ENCODE measurements at regions not wholly inside any gene's neighbourhood (a gene's known extent, or its start where the extent isn't known, plus 50 kb on each side); places are given as distances from the start of the nearest gene placed in this dataset.
A peak's percentile ranks its signal among the peaks of the same experiment; 100 is the strongest.

DNA sequence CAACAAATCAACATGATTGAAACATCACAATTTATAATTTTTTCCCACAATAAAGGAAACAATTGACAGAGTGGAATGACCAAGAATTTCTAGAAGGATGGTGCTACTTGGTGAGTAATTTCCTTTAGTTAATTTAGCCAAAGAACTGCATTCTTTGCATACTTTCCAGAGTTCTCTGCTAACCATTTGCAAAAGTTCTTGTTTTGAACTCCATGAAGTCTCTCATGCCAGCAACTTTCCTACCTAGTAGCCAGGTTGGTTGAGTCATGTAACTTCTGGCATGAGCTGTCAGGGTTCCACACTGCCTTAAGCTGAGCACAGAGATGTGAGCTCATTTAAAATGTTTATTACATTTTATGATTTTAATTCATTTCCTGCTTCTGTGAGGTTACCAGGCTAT lies 539.6 kb downstream of the PID1 start:
- Histone ChIP-seq H3K9me3 (ENCODE audit: control insufficient read depth, insufficient read depth, low read length) (no peaks in the 10 kb centered on the region), H3K4me1 (ENCODE audit: control insufficient read depth, insufficient read depth, low read length) (no peaks in the 10 kb centered on the region), H3K27ac (ENCODE audit: low read depth, low read length) (no peak overlapping the region), H3K4me3 (ENCODE audit: low read depth, low read length) (no peak overlapping the region), H3K36me3 (ENCODE audit: control insufficient read depth, insufficient read depth, low read length) (no peaks in the 10 kb centered on the region), H3K27me3 (ENCODE audit: control insufficient read depth, insufficient read depth, low read length) (no peaks in the 10 kb centered on the region)
- DNase-seq (ENCODE audit: low read depth in 4 of 6, low spot score in 6 of 6), result no peak

DNA sequence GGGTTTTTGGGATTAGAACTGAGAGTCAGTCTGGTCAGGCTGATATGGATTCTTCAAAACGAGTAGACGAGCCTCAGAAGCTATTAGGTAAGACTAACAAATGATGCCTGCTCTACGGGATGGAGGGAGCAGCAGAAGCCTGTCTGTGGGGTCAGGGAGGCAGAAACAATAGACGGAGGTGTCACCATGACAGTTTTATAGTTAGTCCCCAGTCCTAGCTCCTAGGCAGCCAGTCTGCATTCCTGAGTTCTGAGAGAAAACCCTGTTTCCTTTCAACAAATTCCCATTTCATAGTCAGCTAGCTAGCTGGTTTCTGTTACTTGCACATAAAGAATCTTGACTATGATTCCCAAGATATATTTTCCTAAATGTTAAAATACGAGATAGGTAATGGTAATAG lies 542.1 kb downstream of the PID1 start:
- Histone ChIP-seq H3K27ac (ENCODE audit: low read depth, low read length) (no peak overlapping the region), H3K27me3 (ENCODE audit: control insufficient read depth, insufficient read depth, low read length) (no peaks in the 10 kb centered on the region), H3K4me1 (ENCODE audit: control insufficient read depth, insufficient read depth, low read length) (no peaks in the 10 kb centered on the region), H3K9me3 (ENCODE audit: control insufficient read depth, insufficient read depth, low read length) (no peaks in the 10 kb centered on the region), H3K36me3 (ENCODE audit: control insufficient read depth, insufficient read depth, low read length) (no peaks in the 10 kb centered on the region), H3K4me3 (ENCODE audit: low read depth, low read length) (no peak overlapping the region)
- no peak for DNase-seq (ENCODE audit: low read depth in 4 of 6, low spot score in 6 of 6)
- WGBS (ENCODE audit: insufficient coverage), result 9% methylated on average over 4 of the region's 5 CpGs

DNA sequence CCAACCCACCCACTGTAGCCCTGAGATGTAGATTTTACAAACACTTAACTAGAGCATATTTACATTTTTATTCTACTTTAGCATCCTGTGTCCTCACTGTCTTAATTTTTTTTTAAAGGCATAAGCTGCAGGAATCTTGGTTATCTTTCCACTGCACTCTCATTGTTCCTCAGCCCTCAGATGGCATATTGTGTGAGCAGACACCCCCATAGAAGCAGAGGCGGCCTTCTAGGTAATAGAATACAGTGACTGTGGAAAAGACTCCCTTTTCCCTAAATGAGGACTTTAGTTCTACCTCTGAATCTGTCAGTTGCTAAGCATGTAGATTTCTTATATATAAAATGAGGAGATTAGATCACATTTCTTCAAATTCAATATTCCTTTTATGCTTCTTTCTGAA lies 543.5 kb upstream of the SPHKAP start:
- no peaks in the 10 kb centered on the region for H3K4me1 ChIP-seq (ENCODE audit: control insufficient read depth, insufficient read depth, low read length)
- H3K27me3 ChIP-seq (ENCODE audit: control insufficient read depth, insufficient read depth, low read length), result no peaks in the 10 kb centered on the region
- no peaks in the 10 kb centered on the region for H3K9me3 ChIP-seq (ENCODE audit: control insufficient read depth, insufficient read depth, low read length)
- WGBS (ENCODE audit: insufficient coverage), result no CpG with 5 or more reads among the region's 1 CpG
- no peak overlapping the region for H3K4me3 ChIP-seq (ENCODE audit: low read depth, low read length)
- no peak overlapping the region for H3K27ac ChIP-seq (ENCODE audit: low read depth, low read length)
- DNase-seq (ENCODE audit: low read depth in 4 of 6, low spot score in 6 of 6), result no peak
- H3K36me3 ChIP-seq (ENCODE audit: control insufficient read depth, insufficient read depth, low read length), result no peaks in the 10 kb centered on the region

DNA sequence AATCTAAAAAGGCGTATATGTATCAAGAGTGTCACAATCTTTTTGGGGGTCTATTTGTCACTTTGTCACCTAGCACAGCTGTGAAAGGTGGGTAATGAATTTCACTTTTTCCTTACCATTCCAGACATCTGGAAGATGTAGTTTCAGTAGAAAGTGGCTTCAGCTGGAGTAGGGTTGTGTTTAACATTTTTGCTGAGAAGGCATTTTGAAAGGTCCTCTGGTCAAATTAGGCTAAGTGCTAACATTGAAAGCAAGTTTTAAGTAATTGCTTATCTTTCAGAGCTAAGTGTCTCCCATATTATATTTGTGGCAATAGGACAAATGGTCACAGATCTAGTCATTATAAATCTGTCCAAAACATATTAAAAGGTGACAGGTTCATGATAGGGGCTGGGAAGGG lies 542.1 kb upstream of the SPHKAP start:
- Histone ChIP-seq H3K4me3 (ENCODE audit: low read depth, low read length) (no peak overlapping the region), H3K27ac (ENCODE audit: low read depth, low read length) (no peak overlapping the region), H3K27me3 (ENCODE audit: control insufficient read depth, insufficient read depth, low read length) (no peaks in the 10 kb centered on the region), H3K4me1 (ENCODE audit: control insufficient read depth, insufficient read depth, low read length) (no peaks in the 10 kb centered on the region), H3K9me3 (ENCODE audit: control insufficient read depth, insufficient read depth, low read length) (no peaks in the 10 kb centered on the region), H3K36me3 (ENCODE audit: control insufficient read depth, insufficient read depth, low read length) (no peaks in the 10 kb centered on the region)
- WGBS (ENCODE audit: insufficient coverage), result 80% methylated on average over 1 of the region's 1 CpG
- no peak for DNase-seq (ENCODE audit: low read depth in 4 of 6, low spot score in 6 of 6)

DNA sequence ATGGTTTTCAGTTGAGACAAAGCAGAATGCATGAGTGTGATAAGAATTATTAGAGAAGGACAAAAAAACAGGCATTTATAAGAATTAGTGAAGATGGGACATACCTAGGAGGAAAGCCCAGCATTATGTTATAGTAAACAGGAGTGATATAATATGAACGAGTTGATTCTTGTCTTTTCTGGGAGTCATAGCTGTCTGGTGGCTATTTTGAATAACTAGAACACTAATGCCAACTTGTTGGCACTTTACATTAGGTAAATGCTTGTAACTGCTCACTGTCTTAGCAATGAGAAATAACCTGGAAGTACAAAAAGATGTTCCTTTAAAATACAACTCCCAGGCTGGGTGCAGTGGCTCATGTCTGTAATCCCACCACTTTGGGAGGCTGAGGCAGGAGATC lies 540.8 kb upstream of the SPHKAP start:
- no peak for DNase-seq (ENCODE audit: low read depth in 4 of 6, low spot score in 6 of 6)
- Histone ChIP-seq H3K4me1 (ENCODE audit: control insufficient read depth, insufficient read depth, low read length) (no peaks in the 10 kb centered on the region), H3K27me3 (ENCODE audit: control insufficient read depth, insufficient read depth, low read length) (no peaks in the 10 kb centered on the region), H3K36me3 (ENCODE audit: control insufficient read depth, insufficient read depth, low read length) (no peaks in the 10 kb centered on the region), H3K4me3 (ENCODE audit: low read depth, low read length) (no peak overlapping the region), H3K9me3 (ENCODE audit: control insufficient read depth, insufficient read depth, low read length) (no peaks in the 10 kb centered on the region), H3K27ac (ENCODE audit: low read depth, low read length) (no peak overlapping the region)
- 60% methylated on average over 1 of the region's 1 CpG for WGBS (ENCODE audit: insufficient coverage)

DNA sequence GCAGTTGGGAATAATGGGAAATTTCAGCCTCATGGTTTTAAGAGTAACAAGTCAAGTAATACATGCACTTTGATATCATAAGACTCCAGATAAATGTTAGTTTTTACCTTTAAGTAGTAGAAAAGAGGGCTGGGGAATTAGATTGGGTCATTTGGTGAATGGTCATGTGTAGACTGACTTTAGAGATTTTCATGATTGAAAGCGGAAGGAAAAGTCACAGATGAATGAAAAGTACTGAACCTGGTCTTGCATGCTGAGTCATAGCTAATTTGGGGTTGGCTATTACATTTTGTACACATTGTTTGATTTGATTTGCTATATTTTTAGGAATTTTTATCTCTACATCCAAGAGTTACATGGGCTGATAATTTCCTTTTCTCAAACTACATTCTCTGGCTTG lies 539.4 kb upstream of the SPHKAP start:
- 100% methylated on average over 1 of the region's 1 CpG for WGBS (ENCODE audit: insufficient coverage)

DNA sequence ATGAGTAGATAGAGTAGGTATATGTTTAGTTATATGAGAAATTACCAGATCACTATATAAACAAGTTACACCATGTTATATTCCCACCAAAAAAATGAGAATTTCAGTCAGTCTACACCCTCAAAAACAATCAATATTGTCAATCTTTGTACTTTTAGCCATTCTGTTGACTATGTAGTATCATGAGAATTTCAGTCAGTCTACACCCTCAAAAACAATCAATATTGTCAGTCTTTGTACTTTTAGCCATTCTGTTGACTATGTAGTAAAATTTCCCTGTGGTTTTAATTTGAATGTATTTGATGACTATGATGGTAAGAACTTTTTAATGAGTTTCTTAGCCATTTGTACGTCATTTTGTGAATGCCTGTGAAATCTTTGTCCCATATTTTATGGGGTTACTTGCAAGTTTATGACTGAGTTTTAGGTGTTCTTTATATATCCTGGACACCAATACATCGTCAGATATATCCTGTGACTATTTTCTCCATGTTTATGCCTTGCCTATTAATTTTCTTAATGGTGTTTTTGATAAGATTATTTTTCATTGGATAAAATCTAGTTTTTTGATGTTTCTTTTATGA lies 528.4 kb upstream of the SPHKAP start:
- no peak for DNase-seq (ENCODE audit: low read depth in 4 of 6, low spot score in 6 of 6)
- peaks cover 4% of the 10 kb centered on the region for H3K4me1 ChIP-seq (ENCODE audit: control insufficient read depth, insufficient read depth, low read length)
- no peak overlapping the region for H3K27ac ChIP-seq (ENCODE audit: low read depth, low read length)
- no peaks in the 10 kb centered on the region for H3K36me3 ChIP-seq (ENCODE audit: control insufficient read depth, insufficient read depth, low read length)
- no CpG with 5 or more reads among the region's 2 CpGs for WGBS (ENCODE audit: insufficient coverage)
- no peak overlapping the region for H3K4me3 ChIP-seq (ENCODE audit: low read depth, low read length)
- no peaks in the 10 kb centered on the region for H3K27me3 ChIP-seq (ENCODE audit: control insufficient read depth, insufficient read depth, low read length)
- H3K9me3 ChIP-seq (ENCODE audit: control insufficient read depth, insufficient read depth, low read length), result no peaks in the 10 kb centered on the region

More for the DNA sequence above, 539.4 kb upstream of the SPHKAP start:
- Histone ChIP-seq H3K4me1 (ENCODE audit: control insufficient read depth, insufficient read depth, low read length) (no peaks in the 10 kb centered on the region), H3K27me3 (ENCODE audit: control insufficient read depth, insufficient read depth, low read length) (no peaks in the 10 kb centered on the region), H3K4me3 (ENCODE audit: low read depth, low read length) (no peak overlapping the region), H3K36me3 (ENCODE audit: control insufficient read depth, insufficient read depth, low read length) (no peaks in the 10 kb centered on the region), H3K27ac (ENCODE audit: low read depth, low read length) (no peak overlapping the region), H3K9me3 (ENCODE audit: control insufficient read depth, insufficient read depth, low read length) (no peaks in the 10 kb centered on the region)
- no peak for DNase-seq (ENCODE audit: low read depth in 4 of 6, low spot score in 6 of 6)

DNA sequence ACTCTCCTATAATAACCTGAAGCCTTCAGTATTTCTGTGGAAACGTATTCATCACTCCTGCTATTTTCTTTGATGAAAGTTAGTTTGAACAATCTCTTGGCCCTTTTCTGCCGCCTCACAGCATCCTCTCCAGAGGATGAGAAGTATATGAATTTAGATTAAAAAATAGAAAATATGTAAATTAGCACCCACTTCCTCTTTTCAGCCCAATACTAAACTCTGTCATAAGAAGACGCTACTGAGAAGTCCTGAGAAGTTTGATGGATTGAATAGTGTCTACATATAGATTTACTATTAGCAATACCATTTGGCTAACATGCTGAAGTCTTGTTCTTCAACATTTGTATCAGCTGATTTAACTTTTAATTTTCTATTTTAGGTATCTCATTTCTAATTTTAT lies 526.4 kb upstream of the SPHKAP start:
- H3K36me3 ChIP-seq (ENCODE audit: control insufficient read depth, insufficient read depth, low read length), result no peaks in the 10 kb centered on the region
- H3K9me3 ChIP-seq (ENCODE audit: control insufficient read depth, insufficient read depth, low read length), result no peaks in the 10 kb centered on the region
- H3K27me3 ChIP-seq (ENCODE audit: control insufficient read depth, insufficient read depth, low read length), result no peaks in the 10 kb centered on the region
- peaks cover 4% of the 10 kb centered on the region for H3K4me1 ChIP-seq (ENCODE audit: control insufficient read depth, insufficient read depth, low read length)
- H3K4me3 ChIP-seq (ENCODE audit: low read depth, low read length), result no peak overlapping the region
- no peak overlapping the region for H3K27ac ChIP-seq (ENCODE audit: low read depth, low read length)
- DNase-seq (ENCODE audit: low read depth in 4 of 6, low spot score in 6 of 6), result no peak
- no CpG with 5 or more reads among the region's 3 CpGs for WGBS (ENCODE audit: insufficient coverage)

DNA sequence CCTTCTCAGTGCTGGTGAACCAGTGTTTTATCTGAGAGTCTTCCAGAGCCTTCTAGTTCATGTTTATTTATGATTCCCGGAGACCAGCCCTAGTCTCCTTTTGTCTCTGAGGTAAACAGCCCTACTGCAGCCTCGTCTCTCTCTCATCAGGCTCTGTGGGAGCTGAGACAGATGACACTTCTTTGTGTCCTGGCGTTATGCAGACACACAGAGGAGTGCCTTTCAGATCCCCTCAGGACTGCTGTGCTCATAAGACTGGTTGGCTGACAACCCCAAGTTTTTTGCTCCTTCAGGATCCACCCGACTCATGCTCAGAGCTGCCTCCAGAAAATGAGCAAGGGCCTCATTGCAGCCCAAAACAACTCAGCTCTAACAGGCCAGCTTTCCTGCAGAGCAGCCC lies 523.8 kb upstream of the SPHKAP start:
- H3K9me3 ChIP-seq (ENCODE audit: control insufficient read depth, insufficient read depth, low read length), result no peaks in the 10 kb centered on the region
- H3K4me3 ChIP-seq (ENCODE audit: low read depth, low read length), result no peak overlapping the region
- no peak overlapping the region for H3K27ac ChIP-seq (ENCODE audit: low read depth, low read length)
- H3K27me3 ChIP-seq (ENCODE audit: control insufficient read depth, insufficient read depth, low read length), result no peaks in the 10 kb centered on the region
- peak in 2 of 6 donors; percentile 25 to 35 for DNase-seq (ENCODE audit: low read depth in 4 of 6, low spot score in 6 of 6)
- WGBS (ENCODE audit: insufficient coverage), result 30% methylated on average over 4 of the region's 4 CpGs
- peaks cover 6% of the 10 kb centered on the region for H3K4me1 ChIP-seq (ENCODE audit: control insufficient read depth, insufficient read depth, low read length)
- no peaks in the 10 kb centered on the region for H3K36me3 ChIP-seq (ENCODE audit: control insufficient read depth, insufficient read depth, low read length)

DNA sequence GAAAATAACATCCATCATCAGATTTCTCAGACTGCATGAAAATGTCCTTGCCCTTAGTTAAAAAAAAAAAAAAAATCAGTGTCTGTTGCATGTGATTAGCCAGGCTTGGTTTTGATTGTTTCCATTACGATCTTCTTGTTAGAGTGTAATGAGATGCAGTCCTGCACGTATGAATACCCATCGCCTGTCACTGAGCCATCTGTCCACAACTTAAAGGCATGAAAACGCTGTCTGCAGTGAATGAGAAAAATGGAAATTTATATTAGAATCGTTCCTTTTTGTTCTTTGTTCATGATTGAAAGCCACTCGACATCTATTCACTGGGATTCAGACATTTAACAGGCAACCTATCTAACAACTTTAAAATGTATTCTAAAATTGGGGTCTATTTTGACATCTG lies 521.7 kb upstream of the SPHKAP start:
- Histone ChIP-seq H3K4me1 (ENCODE audit: control insufficient read depth, insufficient read depth, low read length) (peaks cover 6% of the 10 kb centered on the region), H3K36me3 (ENCODE audit: control insufficient read depth, insufficient read depth, low read length) (no peaks in the 10 kb centered on the region), H3K9me3 (ENCODE audit: control insufficient read depth, insufficient read depth, low read length) (no peaks in the 10 kb centered on the region), H3K27ac (ENCODE audit: low read depth, low read length) (no peak overlapping the region), H3K4me3 (ENCODE audit: low read depth, low read length) (no peak overlapping the region), H3K27me3 (ENCODE audit: control insufficient read depth, insufficient read depth, low read length) (no peaks in the 10 kb centered on the region)
- DNase-seq (ENCODE audit: low read depth in 4 of 6, low spot score in 6 of 6), result peak in 2 of 6 donors; percentile 89 to 94
- no CpG with 5 or more reads among the region's 6 CpGs for WGBS (ENCODE audit: insufficient coverage)
